Amniotic epithelial cell (primary cell): ENCODE measurements at regions not wholly inside any gene's neighbourhood (a gene's known extent, or its start where the extent isn't known, plus 50 kb on each side); places are given as distances from the start of the nearest gene placed in this dataset.
A peak's percentile ranks its signal among the peaks of the same experiment; 100 is the strongest.

Experiments used
- DNase-seq: peaks from one replicate; pipeline ENCODE4 v3.0.0-alpha.2; 2010; ENCODE audit warnings: low read depth

GRCh38 chr9:113646946-113647914 lies 183.7 kb downstream of the RGS3 start:
- DNase-seq: no peak

DNA sequence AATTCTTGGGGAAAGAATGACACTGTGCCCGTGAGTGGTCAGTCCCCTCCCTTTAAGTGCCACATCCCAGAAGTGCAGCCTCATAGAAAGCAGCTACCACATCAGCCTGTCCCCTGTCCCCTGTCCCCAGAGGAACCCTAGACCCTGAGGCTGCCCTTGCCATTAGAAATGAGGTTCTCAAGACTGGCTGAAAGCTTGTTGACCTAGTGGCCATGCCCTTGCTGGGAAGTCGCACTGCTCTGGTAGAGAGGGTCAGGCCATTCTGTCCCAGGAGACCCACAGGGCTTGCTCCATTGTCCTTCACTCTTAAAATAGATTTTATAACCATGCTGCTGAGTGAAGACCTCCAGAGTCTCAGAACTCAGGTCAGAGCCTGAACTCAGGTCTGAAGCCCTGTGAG lies 184.5 kb downstream of the RGS3 start:
- DNase-seq: no peak

- DNase-seq: no peak
Observed at GRCh38 chr9:113648586-113648985, 185.1 kb downstream of the RGS3 start.

DNA sequence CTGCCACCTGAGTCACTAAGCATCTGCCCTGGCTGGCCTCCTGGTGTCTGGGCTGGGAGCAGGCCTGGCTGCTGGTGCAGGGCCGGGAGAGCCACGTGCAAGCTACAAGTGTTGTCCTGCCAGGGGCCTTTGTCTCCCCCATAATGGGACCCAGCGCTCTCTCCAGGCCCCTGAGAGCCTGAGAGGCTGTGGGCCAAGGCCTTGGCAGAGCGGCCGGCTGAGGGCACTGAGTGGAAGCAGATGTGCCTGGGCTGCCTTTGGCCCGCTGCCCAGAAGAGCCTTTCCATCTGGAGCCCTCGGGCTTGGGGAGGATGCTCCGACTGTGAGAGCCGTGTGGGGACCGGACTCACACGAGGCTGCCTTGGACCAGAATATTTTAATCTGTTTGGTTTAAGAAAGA lies 185.5 kb downstream of the RGS3 start:
- DNase-seq: no peak

DNA sequence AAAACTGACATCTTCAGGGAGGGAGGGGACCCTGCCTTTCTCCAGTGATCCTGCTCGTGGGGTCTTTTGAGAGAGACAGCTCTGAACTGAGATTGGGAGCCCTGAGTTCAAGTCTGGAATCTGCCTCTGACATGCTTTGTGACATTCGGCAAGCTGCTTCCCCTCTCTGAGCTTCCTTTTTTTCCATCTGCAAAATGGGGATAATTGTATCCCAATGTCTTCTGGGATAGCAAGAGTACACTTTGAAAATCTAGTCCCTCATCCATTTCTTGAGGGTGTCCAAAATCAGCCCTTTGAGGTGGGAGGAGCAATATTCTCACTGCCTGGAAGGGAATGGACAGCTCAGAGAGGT lies 186.3 kb downstream of the RGS3 start:
- no peak for DNase-seq

- peak; percentile 31 for DNase-seq
Observed at GRCh38 chr9:113650207-113651131, 186.9 kb downstream of the RGS3 start.

DNA sequence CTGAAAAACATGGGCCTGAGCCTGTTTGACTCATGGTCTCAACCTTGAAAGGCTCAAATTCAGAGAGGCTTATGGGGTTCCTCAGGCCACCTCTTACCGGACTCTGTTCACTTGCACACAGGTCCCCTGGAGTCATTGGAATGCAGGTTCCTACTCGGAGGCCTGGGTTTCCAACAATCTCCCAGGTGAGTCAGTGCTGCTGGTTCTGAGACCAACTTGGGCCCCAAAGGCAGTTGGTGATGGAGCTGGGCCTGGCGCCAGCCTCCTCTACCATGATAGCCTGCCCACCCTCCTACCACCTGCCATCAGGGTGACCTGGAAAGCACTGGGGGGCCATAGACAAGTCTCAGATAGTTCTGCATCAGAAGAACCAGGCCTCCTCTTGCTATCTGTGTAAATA lies 188.4 kb downstream of the RGS3 start:
- no peak for DNase-seq

DNA sequence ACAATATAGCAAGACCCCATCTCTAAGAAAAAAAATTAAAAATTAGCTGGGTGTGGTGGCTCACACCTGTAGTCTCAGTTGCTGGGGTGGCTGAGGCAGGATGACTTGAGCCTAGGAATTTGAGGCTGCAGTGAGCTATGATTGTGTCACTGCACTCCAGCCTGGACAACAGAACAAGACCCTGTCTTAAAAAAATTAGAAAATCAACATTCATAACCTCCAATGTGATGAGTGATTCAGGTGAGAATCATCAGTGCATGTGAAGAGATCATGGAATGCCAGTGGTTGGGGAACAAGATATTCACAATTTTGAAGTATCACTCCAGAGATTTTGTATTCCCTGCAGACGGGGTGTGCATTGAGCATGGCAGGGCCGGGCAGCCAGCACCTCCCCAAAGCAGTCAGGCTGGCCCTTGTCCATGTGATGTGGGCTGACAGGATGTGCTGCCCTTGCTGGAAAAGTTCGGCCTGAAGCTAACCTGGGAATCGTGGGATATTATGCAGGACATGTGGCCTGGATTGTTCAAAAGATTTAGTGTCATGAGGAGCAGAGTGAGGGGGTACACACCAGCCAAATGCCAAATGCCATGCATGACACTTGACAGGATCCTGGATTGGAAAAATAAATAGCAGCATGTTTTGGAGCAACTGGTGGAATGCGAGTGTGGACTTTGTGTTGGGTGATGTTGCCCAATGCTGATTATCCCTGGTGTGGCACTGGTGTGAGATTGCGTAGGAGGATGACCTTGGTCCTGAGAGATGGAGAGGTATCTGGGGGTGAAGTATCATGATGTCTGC lies 189.0 kb downstream of the RGS3 start:
- DNase-seq: peak; percentile 25

GRCh38 chr9:113653746-113654604 lies 190.4 kb downstream of the RGS3 start:
- no peak for DNase-seq

DNA sequence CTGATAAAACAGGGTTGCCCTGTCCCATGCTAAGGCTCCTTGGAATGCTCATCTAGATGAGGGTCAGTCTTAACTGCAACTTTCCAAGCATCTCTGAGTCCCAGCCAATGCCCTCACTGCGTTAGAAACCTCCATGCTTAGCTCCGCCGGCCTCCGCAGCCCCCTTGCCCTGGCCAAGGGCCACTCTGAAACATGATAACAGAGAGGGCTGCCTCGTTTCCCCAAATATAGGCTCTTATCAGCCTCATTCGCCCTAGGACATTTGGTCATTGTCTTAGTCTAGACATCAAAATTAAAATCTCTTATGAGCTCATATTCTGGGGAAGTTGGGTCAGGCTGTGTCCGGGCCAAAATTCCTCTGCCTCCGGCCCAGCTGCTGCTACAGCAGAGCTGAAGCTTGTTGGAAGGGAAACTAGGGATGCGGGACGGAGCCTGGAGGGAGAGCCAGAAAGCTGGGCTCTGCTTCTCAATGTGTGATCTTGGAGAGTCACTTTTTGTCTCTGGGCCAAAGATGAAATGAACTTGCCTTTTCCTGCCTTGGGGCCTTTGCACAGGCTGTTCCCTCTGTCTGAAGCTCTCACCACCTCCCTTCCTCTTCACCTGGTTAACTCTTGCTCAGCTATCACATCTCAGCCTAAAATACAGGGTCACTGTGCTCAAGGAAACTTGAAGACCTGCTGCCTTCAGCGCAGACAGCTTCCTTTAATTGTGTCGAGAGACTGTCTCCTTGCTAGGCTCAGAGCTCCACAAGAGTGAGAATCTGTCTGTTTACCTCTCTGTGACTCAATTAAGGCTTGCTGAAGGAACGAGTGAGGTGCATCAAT lies 191.3 kb downstream of the RGS3 start:
- DNase-seq: no peak

DNA sequence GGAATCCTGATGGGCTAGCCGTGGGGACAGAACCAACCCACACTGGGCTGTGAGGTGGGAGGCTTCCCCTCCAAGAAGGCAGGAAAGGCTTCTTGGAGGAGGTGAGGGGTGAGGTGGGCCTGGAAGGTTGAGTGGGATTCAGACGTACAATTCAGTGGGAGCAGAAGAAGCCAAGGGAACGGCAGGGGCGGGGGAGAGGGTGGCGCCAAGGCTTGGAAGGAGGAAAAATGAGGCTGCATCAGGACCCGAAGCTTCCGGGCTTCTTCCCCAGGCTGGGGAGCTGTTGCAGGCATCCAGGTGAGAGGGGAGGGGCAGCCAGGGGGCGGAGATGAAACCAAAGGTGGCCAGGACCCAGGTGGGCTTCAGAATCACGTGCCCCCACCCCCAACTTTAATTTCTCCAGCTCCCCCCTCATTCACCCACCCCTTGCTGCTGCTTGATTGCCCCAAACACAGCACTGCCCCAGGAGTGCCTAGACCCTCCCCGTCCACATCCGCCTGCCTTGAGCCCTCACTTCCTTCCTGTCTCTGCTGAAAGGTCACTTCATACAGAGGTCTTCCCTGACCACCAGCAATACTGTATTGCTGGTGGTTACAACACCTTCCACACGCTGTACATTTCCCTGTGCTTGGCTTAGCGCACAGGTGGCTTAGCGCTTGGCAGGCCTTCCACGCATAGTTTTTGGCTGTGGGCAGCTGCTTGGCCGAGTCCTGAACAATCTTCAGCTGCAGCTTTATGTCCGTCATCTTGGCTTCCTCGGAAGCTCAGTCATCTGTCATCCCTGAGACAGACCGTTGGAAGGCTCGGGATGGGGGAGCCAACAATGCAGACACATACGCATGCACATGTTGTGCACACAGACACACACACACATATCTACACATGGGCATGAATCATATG lies 193.5 kb downstream of the RGS3 start:
- DNase-seq: no peak

DNA sequence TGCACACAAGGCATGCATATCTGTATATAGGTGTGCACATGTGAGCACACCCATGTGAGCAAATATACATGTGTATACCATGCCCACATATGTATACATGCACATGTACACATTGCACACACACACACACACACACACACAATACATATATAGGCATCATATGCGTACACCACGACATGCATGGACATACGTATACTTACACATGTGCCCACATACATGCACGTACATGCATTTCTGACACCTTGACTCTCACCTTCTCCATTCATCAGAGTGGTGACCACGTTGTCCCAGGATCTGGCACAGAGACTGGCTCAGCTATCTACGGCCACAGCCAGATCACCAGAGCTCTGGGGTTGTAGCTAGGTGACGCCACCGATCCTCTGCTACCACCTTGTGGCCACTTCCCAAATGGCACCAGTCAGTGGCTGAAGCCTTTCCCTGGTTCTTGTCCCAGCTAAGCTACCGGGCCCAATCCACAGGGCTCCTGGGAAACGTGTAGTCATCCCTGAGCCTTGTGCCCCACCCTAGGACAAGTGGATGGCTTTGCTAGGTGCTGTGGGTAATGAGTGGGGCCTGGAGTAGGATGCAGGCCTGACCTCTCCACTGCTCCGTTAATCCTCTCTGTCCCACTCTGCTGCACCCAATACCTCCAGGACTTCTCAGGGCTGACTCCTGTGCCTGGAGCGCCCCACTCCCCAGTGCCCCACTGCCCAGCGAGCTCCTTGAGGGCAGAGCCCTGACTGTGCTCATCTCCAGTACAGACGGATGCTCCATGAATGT lies 194.4 kb downstream of the RGS3 start:
- peak; percentile 67 for DNase-seq

GRCh38 chr9:113658545-113658895 lies 195.0 kb downstream of the RGS3 start:
- no peak for DNase-seq

DNA sequence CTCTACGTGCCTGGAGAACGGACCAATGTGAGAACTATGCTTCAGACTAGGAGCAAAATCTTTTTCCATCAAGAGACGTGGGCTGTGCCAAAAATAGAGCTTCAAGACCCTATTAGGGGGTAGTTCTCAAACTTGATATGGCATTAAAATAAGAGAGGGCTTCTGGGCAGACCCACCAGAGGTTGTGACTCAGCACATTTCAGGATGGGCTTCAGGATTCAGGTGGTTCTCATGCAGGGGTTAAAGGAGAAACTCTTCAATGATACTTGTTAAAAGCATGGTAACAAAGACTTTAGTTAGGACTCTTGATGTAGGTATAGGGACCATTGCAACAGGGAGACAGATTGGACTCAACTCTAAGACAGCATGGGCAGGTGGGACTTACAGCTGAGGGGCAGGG lies 195.5 kb downstream of the RGS3 start:
- no peak for DNase-seq

- no peak for DNase-seq
Observed at GRCh38 chr9:113659740-113660139, 196.2 kb downstream of the RGS3 start.

DNA sequence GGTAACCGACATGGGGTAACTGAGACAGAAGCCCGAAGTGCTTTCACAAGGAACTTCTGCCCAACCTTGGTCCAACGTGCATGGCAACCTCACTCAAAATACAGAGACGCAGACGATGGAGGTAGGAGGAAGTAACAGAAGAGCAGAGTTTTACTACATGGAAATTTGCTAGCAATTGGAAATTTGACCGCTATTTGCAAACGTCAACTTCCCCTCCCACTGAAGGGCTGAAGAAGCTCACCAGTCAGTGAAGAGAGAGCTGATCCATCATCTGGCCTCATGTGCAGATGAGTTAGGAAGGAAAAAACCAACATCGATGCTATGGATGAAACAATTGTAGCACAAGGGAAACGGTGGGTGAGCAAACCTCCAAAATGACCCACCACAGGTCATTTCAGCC lies 196.7 kb downstream of the RGS3 start:
- DNase-seq: no peak

DNA sequence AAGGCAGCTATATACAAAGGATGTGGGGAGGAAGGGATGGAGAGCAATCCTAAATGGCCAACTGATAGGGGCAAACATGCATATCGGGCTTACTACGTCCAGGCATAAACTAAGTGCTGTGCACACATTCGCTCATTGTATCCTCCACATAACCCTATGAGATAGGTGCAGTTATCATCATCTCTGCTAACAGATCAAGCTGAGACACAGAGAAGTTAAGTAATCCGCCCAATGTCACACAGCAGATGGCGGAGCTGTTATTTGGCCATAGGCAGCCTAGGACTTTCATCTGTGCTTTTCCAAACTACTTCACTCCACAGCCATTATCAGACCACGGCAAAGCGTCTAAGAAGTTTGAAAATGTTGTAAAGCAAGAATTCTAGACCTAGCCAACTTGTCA lies 197.5 kb downstream of the RGS3 start:
- DNase-seq: no peak

GRCh38 chr9:113664181-113664875 lies 200.8 kb downstream of the RGS3 start:
- DNase-seq: no peak
